ENCODE measurements at regions not wholly inside any gene's neighbourhood (a gene's known extent, or its start where the extent isn't known, plus 50 kb on each side); places are given as distances from the start of the nearest gene placed in this dataset.

DNA sequence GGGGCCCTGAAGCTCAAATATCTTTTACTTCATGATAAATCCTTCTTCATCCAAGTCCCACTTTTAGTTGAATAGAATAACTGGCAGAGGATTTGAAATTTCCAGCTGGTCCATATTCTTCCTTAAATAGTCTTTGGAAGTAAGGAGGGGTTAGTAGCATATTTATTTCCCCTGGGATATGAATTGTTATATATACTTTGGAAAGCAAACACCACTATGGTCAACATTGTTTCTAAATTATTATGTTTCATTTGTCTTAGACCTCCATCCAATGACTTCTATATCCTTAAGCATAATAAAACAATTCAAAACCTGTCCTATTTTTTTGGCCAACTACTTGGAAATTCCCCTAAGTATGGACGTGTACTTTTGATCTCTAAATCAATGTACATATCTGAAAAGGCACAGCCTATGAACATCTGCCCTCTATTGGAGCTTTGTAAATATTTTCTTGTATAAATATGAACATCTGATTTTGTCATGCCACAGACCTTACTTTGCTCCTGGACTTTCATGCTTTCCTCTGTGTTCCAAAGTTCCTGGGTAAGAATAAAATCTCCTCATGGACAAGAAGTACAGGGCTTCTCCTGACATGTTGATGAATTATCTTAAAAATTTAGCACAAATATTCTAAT lies 1212.0 kb downstream of the GALC start:
- no peaks in the 10 kb centered on the region for H3K9me3 ChIP-seq (ENCODE audit: control insufficient read depth, insufficient read depth, low read length)
- H3K36me3 ChIP-seq (ENCODE audit: control insufficient read depth, insufficient read depth, low read length): no peaks in the 10 kb centered on the region
- no peak overlapping the region for H3K4me3 ChIP-seq (ENCODE audit: insufficient read depth, low read depth, low read length)
- no peak overlapping the region for H3K27ac ChIP-seq (ENCODE audit: insufficient read depth, low read length)
- WGBS, 2 experiments (ENCODE audit: extremely low coverage in 2 of 2, insufficient read length in 1 of 2): no CpG with 5 or more reads among the region's 1 CpG
- H3K18ac ChIP-seq (ENCODE audit: low read depth, low read length): no peak overlapping the region
- no peak overlapping the region for H4K91ac ChIP-seq (ENCODE audit: insufficient read depth, low read depth, low read length)
- ChIA-PET CTCF (interaction anchor here (0.5 kb wide), 1 partner anchor 127 kb away, joined by 3 read pairs; no protein-coding TSS in a partner anchor), POLR2A (ENCODE audit: unreplicated experiment) (no interaction called here)
- no peak overlapping the region for H2BK15ac ChIP-seq (ENCODE audit: low read depth, low read length)
- TF ChIP-seq CEBPB (IDR thresholded peaks at IDR 0.05; ENCODE audit: low read depth, low read length) (no peak), CTCF (conservative IDR thresholded peaks at IDR 0.05; ENCODE audit: low read depth, low read length) (no peak), RAD21 (IDR thresholded peaks at IDR 0.05; ENCODE audit: low read length) (no peak), RFX5 (IDR thresholded peaks at IDR 0.05; ENCODE audit: low read depth, low read length) (no peak), SMC3 (IDR thresholded peaks at IDR 0.05; ENCODE audit: low read depth, low read length) (no peak), FOS (IDR thresholded peaks at IDR 0.05; ENCODE audit: low read depth, low read length) (no peak), CHD1 (IDR thresholded peaks at IDR 0.05; ENCODE audit: low read depth, low read length) (no peak), MXI1 (IDR thresholded peaks at IDR 0.05; ENCODE audit: borderline replicate concordance, low read depth, low read length) (no peak), MAZ (IDR thresholded peaks at IDR 0.05; ENCODE audit: borderline replicate concordance, low read depth, low read length) (no peak), NFE2L2 (IDR thresholded peaks at IDR 0.05; ENCODE audit: low read depth, low read length) (no peak), BHLHE40 (IDR thresholded peaks at IDR 0.05; ENCODE audit: low read depth, low read length) (no peak), RCOR1 (IDR thresholded peaks at IDR 0.05; ENCODE audit: insufficient replicate concordance, low read length) (no peak), MAFK (IDR thresholded peaks at IDR 0.05; ENCODE audit: low read depth, low read length) (no peak), POLR2A (IDR thresholded peaks at IDR 0.05; ENCODE audit: low read depth, low read length) (no peak)
- TF ChIP-seq, protein P1, sequence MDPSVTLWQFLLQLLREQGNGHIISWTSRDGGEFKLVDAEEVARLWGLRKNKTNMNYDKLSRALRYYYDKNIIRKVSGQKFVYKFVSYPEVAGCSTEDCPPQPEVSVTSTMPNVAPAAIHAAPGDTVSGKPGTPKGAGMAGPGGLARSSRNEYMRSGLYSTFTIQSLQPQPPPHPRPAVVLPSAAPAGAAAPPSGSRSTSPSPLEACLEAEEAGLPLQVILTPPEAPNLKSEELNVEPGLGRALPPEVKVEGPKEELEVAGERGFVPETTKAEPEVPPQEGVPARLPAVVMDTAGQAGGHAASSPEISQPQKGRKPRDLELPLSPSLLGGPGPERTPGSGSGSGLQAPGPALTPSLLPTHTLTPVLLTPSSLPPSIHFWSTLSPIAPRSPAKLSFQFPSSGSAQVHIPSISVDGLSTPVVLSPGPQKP (IDR thresholded peaks at IDR 0.05; ENCODE audit: borderline replicate concordance, low read depth, low read length): no peak
- TF ChIP-seq, protein P2, sequence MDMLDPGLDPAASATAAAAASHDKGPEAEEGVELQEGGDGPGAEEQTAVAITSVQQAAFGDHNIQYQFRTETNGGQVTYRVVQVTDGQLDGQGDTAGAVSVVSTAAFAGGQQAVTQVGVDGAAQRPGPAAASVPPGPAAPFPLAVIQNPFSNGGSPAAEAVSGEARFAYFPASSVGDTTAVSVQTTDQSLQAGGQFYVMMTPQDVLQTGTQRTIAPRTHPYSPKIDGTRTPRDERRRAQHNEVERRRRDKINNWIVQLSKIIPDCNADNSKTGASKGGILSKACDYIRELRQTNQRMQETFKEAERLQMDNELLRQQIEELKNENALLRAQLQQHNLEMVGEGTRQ (IDR thresholded peaks at IDR 0.05; ENCODE audit: low read depth, low read length): no peak
- H3K4ac ChIP-seq (ENCODE audit: low read depth, low read length): no peak overlapping the region
- no peaks in the 10 kb centered on the region for H4K20me1 ChIP-seq (ENCODE audit: insufficient read depth, low read length)
- ATAC-seq (ENCODE audit: low read depth): peak; percentile 44; the same call in 1 of the 2 replicates
- H3K4me1 ChIP-seq (ENCODE audit: control insufficient read depth, insufficient read depth, low read length): peaks cover 3% of the 10 kb centered on the region; the same call in 1 of the 2 replicates
- no peak overlapping the region for H2AK9ac ChIP-seq (replicated peaks; ENCODE audit: low read depth, low read length, poor library complexity)
- dilution Hi-C loops (cut with HindIII; ENCODE audit: low sequenced_read_pairs, unreplicated experiment) (no loop called here), in situ Hi-C loops (cut with MboI; ENCODE audit: low sequenced_read_pairs) (no loop called here), intact Hi-C loops (cut with micrococcal nuclease) (no loop called here)
- no peak overlapping the region; the same call in 1 of the 2 replicates for H3K14ac ChIP-seq (replicated peaks; ENCODE audit: low read depth, low read length)
- H2BK120ac ChIP-seq (ENCODE audit: low read depth, low read length): no peak overlapping the region
- H3K9me1 ChIP-seq (ENCODE audit: insufficient read depth, low read length): no peaks in the 10 kb centered on the region
- H3K79me1 ChIP-seq (ENCODE audit: low read depth in 1 of 2, low read length in 2 of 2): no peaks in the 10 kb centered on the region
- no peak overlapping the region for H2BK20ac ChIP-seq (ENCODE audit: low read depth, low read length)
- H4K8ac ChIP-seq (ENCODE audit: low read depth in 2 of 2, low read length in 2 of 2): no peak overlapping the region
- no peak overlapping the region for H3K23ac ChIP-seq (ENCODE audit: low read depth, low read length)
- H3K4me2 ChIP-seq (ENCODE audit: low read depth, low read length): no peak overlapping the region
- H4K5ac ChIP-seq (ENCODE audit: low read depth, low read length): no peak overlapping the region
- BruUV-seq (replicated peaks): no TSS peak
- no peaks in the 10 kb centered on the region for H3K27me3 ChIP-seq (ENCODE audit: control insufficient read depth, insufficient read depth, low read length)
- H2AK5ac ChIP-seq (ENCODE audit: low read depth, low read length): no peak overlapping the region
- no peak overlapping the region for H2AFZ ChIP-seq (replicated peaks; ENCODE audit: low read length, poor library complexity)
- DNase-seq: no peak
- H3K56ac ChIP-seq (ENCODE audit: extremely low read depth, insufficient read depth, low read length): no peak overlapping the region
- H3K9ac ChIP-seq (ENCODE audit: low read depth, low read length): no peak overlapping the region
- H2BK5ac ChIP-seq (ENCODE audit: low read depth, low read length, poor library complexity, severe bottlenecking): no peak overlapping the region

Measured in IMR-90 (cell line).